ENCODE measurements at regions not wholly inside any gene's neighbourhood (a gene's known extent, or its start where the extent isn't known, plus 50 kb on each side); places are given as distances from the start of the nearest gene placed in this dataset.

DNA sequence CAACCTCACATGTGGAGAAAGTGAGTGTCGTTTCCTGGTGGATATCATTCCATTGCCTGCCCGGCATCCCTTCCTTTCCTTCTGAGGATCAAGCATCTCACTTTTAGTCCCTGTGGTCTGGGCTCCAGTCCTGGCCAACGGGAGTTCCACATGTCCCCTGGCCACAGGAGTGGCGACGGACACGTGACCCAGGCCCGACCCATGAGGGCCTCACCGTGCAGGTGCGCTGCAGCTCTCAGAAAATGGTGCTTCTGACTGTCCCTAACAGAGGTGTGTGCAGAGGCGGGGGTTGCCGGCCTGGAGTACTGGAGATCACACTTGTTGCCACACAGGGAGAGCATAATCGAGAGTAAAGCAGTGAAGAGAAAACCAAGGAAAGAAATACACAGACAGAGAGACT lies 476.9 kb upstream of the FRG1 start:
- no peaks in the 10 kb centered on the region for H3K4me1 ChIP-seq (ENCODE audit: low read depth, poor library complexity, severe bottlenecking)
- no peaks in the 10 kb centered on the region for H4K20me1 ChIP-seq (ENCODE audit: insufficient read depth)
- H3K27me3 ChIP-seq (ENCODE audit: insufficient read depth, low read depth) = no peaks in the 10 kb centered on the region
- no peaks in the 10 kb centered on the region for H3K36me3 ChIP-seq (ENCODE audit: insufficient read depth)
- H3K27ac ChIP-seq = no peak overlapping the region
- H2AFZ ChIP-seq (ENCODE audit: low read depth) = 0 out of 2 replicates have a peak overlapping the region, but pooled peaks have one; percentile 3
- TF ChIP-seq, protein P1, sequence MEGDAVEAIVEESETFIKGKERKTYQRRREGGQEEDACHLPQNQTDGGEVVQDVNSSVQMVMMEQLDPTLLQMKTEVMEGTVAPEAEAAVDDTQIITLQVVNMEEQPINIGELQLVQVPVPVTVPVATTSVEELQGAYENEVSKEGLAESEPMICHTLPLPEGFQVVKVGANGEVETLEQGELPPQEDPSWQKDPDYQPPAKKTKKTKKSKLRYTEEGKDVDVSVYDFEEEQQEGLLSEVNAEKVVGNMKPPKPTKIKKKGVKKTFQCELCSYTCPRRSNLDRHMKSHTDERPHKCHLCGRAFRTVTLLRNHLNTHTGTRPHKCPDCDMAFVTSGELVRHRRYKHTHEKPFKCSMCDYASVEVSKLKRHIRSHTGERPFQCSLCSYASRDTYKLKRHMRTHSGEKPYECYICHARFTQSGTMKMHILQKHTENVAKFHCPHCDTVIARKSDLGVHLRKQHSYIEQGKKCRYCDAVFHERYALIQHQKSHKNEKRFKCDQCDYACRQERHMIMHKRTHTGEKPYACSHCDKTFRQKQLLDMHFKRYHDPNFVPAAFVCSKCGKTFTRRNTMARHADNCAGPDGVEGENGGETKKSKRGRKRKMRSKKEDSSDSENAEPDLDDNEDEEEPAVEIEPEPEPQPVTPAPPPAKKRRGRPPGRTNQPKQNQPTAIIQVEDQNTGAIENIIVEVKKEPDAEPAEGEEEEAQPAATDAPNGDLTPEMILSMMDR (conservative IDR thresholded peaks at IDR 0.05; ENCODE audit: low read depth, low read length) = no peak
- H3K4me2 ChIP-seq = no peak overlapping the region
- H3K4me3 ChIP-seq (IDR thresholded peaks at IDR 0.05; ENCODE audit: insufficient read depth, low read depth, low read length) = no peak overlapping the region
- no peak overlapping the region for H3K9ac ChIP-seq
- no peaks in the 10 kb centered on the region for H3K79me2 ChIP-seq (ENCODE audit: insufficient read depth, low read depth)

DNA sequence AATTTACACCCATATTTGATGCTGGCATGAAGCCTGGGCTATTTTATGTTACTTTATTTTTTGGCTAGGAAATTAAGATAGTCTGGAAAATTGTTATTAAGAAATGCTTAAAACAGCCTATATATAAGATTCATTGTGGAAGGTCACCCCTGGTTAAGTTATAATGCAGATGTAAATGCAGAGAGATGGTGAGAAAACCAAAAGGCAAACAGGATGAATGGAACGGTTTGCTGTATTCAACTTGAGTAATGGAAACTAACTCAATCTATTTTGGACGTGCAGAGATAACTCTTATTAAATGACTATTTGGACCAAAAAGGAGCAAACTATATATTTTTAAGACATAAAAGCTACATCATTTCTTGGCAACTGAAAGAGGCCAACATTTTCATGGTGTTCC lies 446.3 kb upstream of the FRG1 start:
- H3K79me2 ChIP-seq (ENCODE audit: insufficient read depth, low read depth) = no peaks in the 10 kb centered on the region
- no peaks in the 10 kb centered on the region for H4K20me1 ChIP-seq (ENCODE audit: insufficient read depth)
- no peak overlapping the region for H3K27ac ChIP-seq
- no peak overlapping the region for H3K9ac ChIP-seq
- no peaks in the 10 kb centered on the region for H3K27me3 ChIP-seq (ENCODE audit: insufficient read depth, low read depth)
- TF ChIP-seq, protein P1 (conservative IDR thresholded peaks at IDR 0.05; ENCODE audit: low read depth, low read length) = no peak
- no peak overlapping the region for H2AFZ ChIP-seq (ENCODE audit: low read depth)
- H3K36me3 ChIP-seq (ENCODE audit: insufficient read depth) = no peaks in the 10 kb centered on the region
- H3K4me3 ChIP-seq (IDR thresholded peaks at IDR 0.05; ENCODE audit: insufficient read depth, low read depth, low read length) = no peak overlapping the region
- H3K4me1 ChIP-seq (ENCODE audit: low read depth, poor library complexity, severe bottlenecking) = no peaks in the 10 kb centered on the region
- H3K4me2 ChIP-seq = no peak overlapping the region

DNA sequence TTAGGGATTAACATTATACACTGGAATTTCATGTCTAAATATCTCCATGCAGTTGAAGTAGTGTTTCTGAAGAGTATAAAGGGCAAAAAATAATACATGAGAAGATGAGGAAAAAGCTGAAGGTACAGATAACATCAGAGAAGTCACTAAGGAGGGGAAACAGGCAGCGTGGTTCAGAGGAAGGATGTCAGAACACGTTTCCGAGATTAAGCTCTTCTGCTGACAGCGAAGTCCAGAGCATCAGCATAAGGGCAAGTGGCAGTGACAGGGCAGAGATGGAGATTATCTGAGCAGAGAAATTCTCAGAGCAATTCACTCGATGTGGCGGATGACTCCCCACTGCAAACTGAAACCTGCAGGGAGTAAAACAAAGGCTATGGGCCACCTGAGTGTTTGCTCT lies 443.2 kb upstream of the FRG1 start:
- H3K36me3 ChIP-seq (ENCODE audit: insufficient read depth) = no peaks in the 10 kb centered on the region
- H3K9ac ChIP-seq = no peak overlapping the region
- no peak overlapping the region for H3K4me2 ChIP-seq
- no peaks in the 10 kb centered on the region for H4K20me1 ChIP-seq (ENCODE audit: insufficient read depth)
- no peak overlapping the region for H3K4me3 ChIP-seq (IDR thresholded peaks at IDR 0.05; ENCODE audit: insufficient read depth, low read depth, low read length)
- no peak overlapping the region for H2AFZ ChIP-seq (ENCODE audit: low read depth)
- TF ChIP-seq, protein P1 (conservative IDR thresholded peaks at IDR 0.05; ENCODE audit: low read depth, low read length) = no peak
- H3K79me2 ChIP-seq (ENCODE audit: insufficient read depth, low read depth) = no peaks in the 10 kb centered on the region
- no peaks in the 10 kb centered on the region for H3K27me3 ChIP-seq (ENCODE audit: insufficient read depth, low read depth)
- H3K27ac ChIP-seq = no peak overlapping the region
- H3K4me1 ChIP-seq (ENCODE audit: low read depth, poor library complexity, severe bottlenecking) = peaks cover 9% of the 10 kb centered on the region

DNA sequence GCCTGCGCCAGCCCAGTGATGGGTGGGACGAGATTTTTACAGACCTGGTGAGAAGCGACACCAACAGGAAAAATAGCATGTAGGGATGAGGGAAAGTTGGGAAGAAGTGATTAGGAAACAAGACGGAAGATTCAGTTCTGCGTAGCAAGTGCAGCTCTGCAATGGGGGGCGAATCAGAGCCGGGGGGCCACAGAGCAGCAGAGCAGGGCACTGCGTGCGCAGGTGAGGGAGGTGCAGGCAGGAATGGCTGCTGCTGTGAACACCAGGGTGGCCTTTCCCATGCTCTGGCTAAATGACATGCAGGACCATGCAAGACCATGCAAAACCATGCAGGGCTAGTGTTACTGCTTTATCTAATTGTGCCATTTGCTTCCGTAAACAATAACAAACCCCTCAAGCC lies 442.7 kb upstream of the FRG1 start:
- no peak overlapping the region for H2AFZ ChIP-seq (ENCODE audit: low read depth)
- no peak overlapping the region for H3K4me2 ChIP-seq
- H3K4me1 ChIP-seq (ENCODE audit: low read depth, poor library complexity, severe bottlenecking) = peaks cover 13% of the 10 kb centered on the region
- H4K20me1 ChIP-seq (ENCODE audit: insufficient read depth) = no peaks in the 10 kb centered on the region
- H3K4me3 ChIP-seq (IDR thresholded peaks at IDR 0.05; ENCODE audit: insufficient read depth, low read depth, low read length) = no peak overlapping the region
- H3K27me3 ChIP-seq (ENCODE audit: insufficient read depth, low read depth) = no peaks in the 10 kb centered on the region
- H3K9ac ChIP-seq = no peak overlapping the region
- H3K79me2 ChIP-seq (ENCODE audit: insufficient read depth, low read depth) = no peaks in the 10 kb centered on the region
- no peak overlapping the region for H3K27ac ChIP-seq
- H3K36me3 ChIP-seq (ENCODE audit: insufficient read depth) = no peaks in the 10 kb centered on the region
- TF ChIP-seq, protein P1 (conservative IDR thresholded peaks at IDR 0.05; ENCODE audit: low read depth, low read length) = no peak
